Kidney epithelial cell (primary cell): ENCODE measurements at regions not wholly inside any gene's neighbourhood (a gene's known extent, or its start where the extent isn't known, plus 50 kb on each side); places are given as distances from the start of the nearest gene placed in this dataset.
"Not testable (repeated sequence)": the region's sequence is repeated elsewhere in the genome, so short reads cannot be mapped to it uniquely, and the experiment has no call there.

Source experiments
- DNase-seq: peaks from one replicate; pipeline ENCODE4 v3.0.0-alpha.2; 2010; ENCODE audit warnings: low read depth
- H3K27me3 ChIP-seq: 2 replicates; pipeline ENCODE4 v1.6.0; 2011; ENCODE audit warnings: low read length; ENCODE audit not compliant: control insufficient read depth, insufficient read depth
- H3K36me3 ChIP-seq: 2 replicates; pipeline ENCODE4 v1.5.1; 2011; ENCODE audit warnings: low read length; ENCODE audit not compliant: control insufficient read depth, insufficient read depth
- H3K4me3 ChIP-seq: 2 replicates; pipeline ENCODE4 v1.5.1; 2011; ENCODE audit warnings: low read depth, mild to moderate bottlenecking, control low read depth, low read length
- TF ChIP-seq, protein P1 (sequence below): IDR thresholded peaks from 2 replicates; pipeline ENCODE4 v1.5.1; 2011; ENCODE audit warnings: mild to moderate bottlenecking, moderate library complexity, low read length, control low read depth, inconsistent platforms; ENCODE audit not compliant: insufficient read depth, poor library complexity, severe bottlenecking

GRCh38 chr3:106355873-106356272, 487.1 kb upstream of the CBLB start:
- DNase-seq: no peak
- Histone ChIP-seq H3K4me3 (no peak overlapping the region), H3K27me3 (no peaks in the 10 kb centered on the region), H3K36me3 (no peaks in the 10 kb centered on the region)
- TF ChIP-seq, protein P1, sequence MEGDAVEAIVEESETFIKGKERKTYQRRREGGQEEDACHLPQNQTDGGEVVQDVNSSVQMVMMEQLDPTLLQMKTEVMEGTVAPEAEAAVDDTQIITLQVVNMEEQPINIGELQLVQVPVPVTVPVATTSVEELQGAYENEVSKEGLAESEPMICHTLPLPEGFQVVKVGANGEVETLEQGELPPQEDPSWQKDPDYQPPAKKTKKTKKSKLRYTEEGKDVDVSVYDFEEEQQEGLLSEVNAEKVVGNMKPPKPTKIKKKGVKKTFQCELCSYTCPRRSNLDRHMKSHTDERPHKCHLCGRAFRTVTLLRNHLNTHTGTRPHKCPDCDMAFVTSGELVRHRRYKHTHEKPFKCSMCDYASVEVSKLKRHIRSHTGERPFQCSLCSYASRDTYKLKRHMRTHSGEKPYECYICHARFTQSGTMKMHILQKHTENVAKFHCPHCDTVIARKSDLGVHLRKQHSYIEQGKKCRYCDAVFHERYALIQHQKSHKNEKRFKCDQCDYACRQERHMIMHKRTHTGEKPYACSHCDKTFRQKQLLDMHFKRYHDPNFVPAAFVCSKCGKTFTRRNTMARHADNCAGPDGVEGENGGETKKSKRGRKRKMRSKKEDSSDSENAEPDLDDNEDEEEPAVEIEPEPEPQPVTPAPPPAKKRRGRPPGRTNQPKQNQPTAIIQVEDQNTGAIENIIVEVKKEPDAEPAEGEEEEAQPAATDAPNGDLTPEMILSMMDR: no peak

DNA sequence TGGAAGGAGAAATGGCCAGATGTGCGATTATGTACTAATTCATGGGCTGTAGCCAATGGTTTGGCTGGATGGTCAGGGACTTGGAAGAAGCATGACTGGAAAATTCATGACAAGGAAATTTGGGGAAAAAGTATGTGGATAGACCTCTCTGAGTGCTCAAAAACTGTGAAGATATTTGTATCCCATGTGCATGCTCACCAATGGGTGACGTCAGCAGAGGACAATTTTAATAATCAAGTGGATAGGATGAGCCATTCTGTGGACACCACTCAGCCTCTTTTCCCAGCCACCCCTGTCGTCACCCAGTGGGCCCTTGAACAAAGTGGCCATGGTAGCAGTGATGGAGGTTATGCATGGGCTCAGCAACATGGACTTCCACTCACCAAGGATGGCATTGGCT, 490.9 kb upstream of the CBLB start:
- TF ChIP-seq, protein P1: no peak
- H3K27me3 ChIP-seq: no peaks in the 10 kb centered on the region
- no peaks in the 10 kb centered on the region for H3K36me3 ChIP-seq
- DNase-seq: no peak
- H3K4me3 ChIP-seq: no peak overlapping the region

DNA sequence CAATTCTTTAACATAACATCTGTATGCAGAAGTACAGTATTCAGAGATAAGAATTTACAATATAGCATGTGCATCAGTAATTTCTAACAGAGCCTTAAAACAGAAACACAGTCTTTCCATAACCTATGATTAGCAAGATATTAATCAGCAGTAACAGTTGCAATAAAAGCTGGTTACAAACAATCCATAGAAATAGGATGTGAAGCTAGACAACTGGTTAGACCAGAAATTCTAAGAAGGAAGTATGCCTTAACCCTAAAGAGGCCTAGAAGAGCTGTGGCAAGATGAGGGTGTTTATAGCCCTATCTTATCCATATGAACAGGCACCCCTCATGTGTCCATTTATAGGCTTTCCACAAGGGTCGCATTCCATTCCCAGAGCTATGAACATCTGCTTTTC, 492.1 kb upstream of the CBLB start:
- not testable (repeated sequence) for H3K4me3 ChIP-seq, H3K27me3 ChIP-seq, H3K36me3 ChIP-seq, DNase-seq

DNA sequence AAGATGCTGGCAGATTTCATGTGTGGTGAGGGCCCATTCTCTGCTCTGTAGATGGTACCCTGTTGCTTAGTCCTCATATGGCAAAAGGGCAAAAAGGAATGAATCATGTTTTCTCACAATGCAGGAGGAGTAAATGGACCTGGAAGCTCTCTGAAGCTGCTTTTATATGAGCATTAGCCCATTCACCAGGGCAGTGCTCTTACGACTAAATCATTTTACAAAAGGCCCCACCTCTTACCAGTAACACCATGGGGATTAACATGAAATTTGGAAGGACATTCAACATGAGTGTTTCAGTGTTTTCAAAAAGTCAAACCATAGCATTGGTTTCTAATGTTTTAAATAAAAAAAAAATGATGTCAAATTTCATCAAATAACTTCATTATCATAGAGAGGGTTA, 495.7 kb upstream of the CBLB start:
- no peak for DNase-seq
- TF ChIP-seq, protein P1: no peak
- no peak overlapping the region for H3K4me3 ChIP-seq
- no peaks in the 10 kb centered on the region for H3K36me3 ChIP-seq
- H3K27me3 ChIP-seq: no peaks in the 10 kb centered on the region

DNA sequence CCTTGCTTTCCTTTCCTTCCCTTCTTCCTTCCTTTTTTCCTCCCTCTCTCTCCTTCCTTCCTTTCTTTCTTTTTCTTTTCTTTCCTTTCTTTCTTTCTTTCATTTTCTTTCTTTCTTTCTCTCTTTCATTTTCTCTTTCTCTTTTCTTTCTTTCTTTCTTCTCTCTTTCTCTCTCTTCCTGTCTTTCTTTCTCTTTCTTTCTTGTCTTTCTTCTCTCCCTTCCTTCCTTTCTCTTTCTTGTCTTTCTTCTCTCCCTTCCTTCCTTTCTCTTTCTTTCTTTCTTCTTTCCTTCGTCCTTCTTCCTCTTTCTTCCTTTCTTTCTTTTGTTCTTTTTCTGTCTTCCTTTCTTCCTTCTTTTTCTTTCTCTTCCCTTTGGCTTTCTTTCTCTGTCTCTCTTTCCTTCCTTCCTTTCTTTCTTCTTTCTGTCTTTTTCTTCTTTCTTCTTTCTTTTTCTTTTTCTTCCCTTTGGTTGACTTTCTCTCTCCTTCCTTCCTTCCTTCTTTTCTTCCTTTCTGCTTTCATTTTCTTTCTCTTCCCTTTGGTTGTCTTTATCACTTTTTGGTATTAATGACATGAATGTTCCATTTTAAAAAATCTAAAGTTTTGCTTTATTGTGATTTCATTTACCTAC, 496.4 kb upstream of the CBLB start:
- no peaks in the 10 kb centered on the region for H3K36me3 ChIP-seq
- no peak for DNase-seq
- no peak overlapping the region for H3K4me3 ChIP-seq
- TF ChIP-seq, protein P1: no peak
- H3K27me3 ChIP-seq: no peaks in the 10 kb centered on the region

GRCh38 chr3:106366352-106366751, 497.5 kb upstream of the CBLB start:
- H3K36me3 ChIP-seq: no peaks in the 10 kb centered on the region
- no peak overlapping the region for H3K4me3 ChIP-seq
- DNase-seq: no peak
- TF ChIP-seq, protein P1: no peak
- H3K27me3 ChIP-seq: no peaks in the 10 kb centered on the region
